SK-N-DZ (cell line): ENCODE measurements at regions not wholly inside any gene's neighbourhood (a gene's known extent, or its start where the extent isn't known, plus 50 kb on each side); places are given as distances from the start of the nearest gene placed in this dataset.
"Not testable (repeated sequence)": the region's sequence is repeated elsewhere in the genome, so short reads cannot be mapped to it uniquely, and the experiment has no call there.

Source experiments
- DNase-seq: peaks from one replicate; pipeline ENCODE4 v3.0.0-alpha.2; 2015; ENCODE audit warnings: low spot score

DNA sequence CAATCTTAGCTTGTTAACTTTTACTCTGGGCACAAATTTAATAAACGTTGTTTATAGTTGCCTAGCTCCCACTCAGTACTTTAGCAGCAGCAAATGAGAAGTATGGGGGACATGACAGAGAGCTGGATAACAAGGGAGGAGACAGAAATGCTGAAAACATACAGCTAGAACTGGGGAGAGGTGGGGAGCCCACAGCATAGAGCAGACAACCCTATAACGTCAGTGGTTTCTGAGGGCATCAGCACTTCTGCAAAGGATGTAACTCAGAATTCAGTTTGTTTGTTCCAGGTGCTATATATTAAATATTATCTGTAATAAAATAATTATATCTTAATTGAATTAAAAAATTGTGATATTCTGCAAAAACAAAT, 1098.7 kb upstream of the FANCL start:
- DNase-seq = no peak

GRCh38 chr2:59339121-59339836, 1098.2 kb upstream of the FANCL start:
- no peak for DNase-seq

DNA sequence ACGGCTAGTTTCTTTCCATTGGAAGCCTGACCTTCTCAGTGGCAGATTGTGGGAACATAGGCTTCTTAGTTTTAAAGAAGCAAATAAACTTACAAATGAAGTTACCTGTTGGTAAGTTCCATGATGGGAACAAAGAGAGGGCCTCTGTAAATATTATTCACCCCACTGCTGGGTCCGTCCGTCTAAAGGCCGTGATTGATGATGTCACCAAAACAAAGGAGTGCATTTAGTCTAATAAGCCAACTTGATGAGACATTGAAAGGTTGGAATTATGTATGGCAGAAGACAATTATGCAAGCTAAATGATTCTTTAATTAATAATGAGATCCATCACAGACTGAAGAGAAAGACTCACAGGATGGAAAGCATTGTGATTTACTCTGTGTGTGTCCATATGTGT, 1091.9 kb upstream of the FANCL start:
- no peak for DNase-seq

GRCh38 chr2:59326581-59327365, 1085.6 kb upstream of the FANCL start:
- DNase-seq = not testable (repeated sequence)

- DNase-seq = no peak
Observed at GRCh38 chr2:59322870-59323269, 1081.7 kb upstream of the FANCL start.

DNA sequence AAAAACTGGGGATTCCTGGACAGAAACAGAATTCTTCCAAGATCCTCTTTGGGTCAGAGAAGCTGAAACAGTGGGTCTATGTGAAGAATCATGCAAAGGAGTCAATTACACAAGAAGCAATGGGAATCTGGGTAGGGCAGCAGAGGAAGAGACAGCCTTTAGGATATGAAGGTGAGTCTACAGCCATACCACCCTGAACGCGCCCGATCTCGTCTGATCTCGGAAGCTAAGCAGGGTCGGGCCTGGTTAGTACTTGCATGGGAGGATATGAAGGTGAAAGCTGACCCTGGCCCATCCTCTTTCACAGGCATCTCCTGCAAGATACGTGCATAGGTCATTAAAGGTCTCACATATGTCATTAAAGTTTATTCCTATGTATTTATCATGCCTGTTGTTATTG, 1080.9 kb upstream of the FANCL start:
- DNase-seq = no peak

DNA sequence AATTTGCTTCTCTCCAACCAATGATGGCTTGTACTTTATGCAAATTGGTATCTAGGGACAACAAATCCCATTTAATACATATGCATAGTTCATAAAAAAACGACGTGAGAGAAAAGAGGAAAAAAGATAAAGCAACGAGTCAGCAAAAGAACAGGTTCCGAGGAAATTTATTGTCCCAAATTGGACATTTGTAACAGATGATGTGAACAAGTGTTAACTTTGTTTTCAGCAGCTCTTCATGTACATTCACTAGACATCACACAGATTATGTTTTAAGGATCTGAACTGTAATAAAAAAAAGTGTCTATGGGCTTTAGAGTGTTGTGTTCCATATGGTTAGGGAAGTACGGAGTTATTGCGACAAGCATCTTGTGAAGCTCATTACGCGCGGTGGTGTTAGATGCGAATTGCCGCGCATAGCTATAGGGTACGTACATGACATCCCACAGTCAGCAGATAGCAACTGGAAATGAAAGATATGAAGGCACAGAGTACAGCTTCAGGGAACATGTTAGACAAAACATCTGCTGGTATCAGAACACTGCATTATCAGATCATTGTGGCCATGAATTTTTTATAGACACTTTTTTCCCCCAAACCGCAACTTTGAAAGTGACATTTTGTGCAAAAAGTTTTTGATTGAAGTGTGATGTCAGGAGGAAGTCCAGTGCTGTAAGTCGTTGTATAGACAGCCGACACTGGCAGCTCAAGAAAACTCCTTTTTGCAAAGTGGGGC, 1073.1 kb upstream of the FANCL start:
- DNase-seq = no peak

- DNase-seq = no peak
Observed at GRCh38 chr2:59312967-59313940, 1072.1 kb upstream of the FANCL start.

GRCh38 chr2:59312029-59312428, 1070.9 kb upstream of the FANCL start:
- no peak for DNase-seq

GRCh38 chr2:59308108-59308507, 1067.0 kb upstream of the FANCL start:
- DNase-seq = no peak

DNA sequence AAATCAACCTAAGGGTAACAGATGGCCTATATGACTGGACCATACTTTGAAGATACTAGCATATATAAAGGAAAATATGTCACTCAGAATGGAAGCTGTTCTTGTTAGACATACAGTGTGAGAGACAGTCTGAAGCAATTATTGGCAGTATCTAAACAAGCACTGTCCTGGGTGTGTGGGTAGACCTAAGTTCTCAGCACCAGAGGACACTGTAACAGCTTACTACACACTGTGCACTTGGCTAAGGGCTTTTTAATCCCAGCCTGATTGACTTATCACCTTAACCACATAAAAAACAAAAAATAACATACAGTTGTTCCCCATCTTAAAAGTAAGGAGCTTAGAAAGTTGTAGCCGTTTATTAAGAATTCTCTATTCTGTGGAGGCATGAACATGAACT, 1066.1 kb upstream of the FANCL start:
- no peak for DNase-seq

- DNase-seq = no peak
Observed at GRCh38 chr2:59303272-59303671, 1062.1 kb upstream of the FANCL start.

DNA sequence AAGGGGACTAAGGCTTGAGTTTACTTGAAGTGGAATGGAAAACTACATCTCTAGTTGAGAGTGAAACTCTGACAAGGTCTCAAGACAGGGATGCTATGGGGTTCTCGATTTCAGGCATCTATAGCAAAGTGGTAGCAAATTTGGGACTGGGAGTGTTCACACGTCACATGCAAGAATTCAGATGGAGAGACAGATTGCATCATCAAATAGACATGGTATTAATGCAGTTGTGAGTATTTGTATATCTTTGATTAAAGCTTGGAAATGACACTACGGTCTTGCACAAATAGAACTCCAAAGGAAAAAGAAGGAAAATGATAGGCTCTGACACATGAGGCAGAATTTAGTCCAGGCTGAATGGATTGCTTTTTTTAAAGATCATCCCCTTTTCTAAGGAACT, 1061.6 kb upstream of the FANCL start:
- DNase-seq = no peak

- peak; percentile 67 for DNase-seq
Observed at GRCh38 chr2:59301466-59302402, 1060.6 kb upstream of the FANCL start.

- no peak for DNase-seq
Observed at GRCh38 chr2:59297816-59298215, 1056.7 kb upstream of the FANCL start.

GRCh38 chr2:59296279-59296678, 1055.2 kb upstream of the FANCL start:
- no peak for DNase-seq

DNA sequence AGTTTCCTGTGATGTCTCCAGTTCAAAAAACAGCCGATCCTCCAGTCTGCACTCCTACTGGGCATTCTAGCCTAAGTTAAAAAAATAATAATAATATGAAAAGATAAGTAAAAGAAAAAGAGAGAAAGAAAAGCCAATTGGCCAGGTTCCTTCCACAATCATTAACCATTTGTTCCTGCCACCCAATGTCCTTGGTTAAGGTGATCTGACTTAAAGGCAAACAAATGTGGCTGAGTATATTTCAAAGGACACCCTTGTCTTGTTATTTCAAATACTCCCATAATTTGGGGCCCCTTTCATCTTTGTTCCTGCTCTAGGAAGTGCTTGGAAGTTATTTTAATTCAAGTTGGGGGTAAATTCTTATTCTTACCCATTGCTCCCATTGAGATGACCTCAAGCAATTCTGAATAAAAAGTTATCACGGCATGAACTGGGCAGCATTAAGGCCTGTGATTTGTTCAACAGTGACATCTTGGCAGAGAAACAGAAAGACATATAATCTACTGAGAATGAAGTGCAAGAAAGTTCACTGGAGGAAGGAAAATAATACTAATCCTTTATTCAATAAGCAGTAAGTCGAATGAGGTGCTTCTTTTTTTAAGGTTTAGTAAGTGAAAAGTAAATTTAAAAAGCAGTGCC, 1054.5 kb upstream of the FANCL start:
- no peak for DNase-seq

GRCh38 chr2:59288771-59289170, 1047.6 kb upstream of the FANCL start:
- no peak for DNase-seq

DNA sequence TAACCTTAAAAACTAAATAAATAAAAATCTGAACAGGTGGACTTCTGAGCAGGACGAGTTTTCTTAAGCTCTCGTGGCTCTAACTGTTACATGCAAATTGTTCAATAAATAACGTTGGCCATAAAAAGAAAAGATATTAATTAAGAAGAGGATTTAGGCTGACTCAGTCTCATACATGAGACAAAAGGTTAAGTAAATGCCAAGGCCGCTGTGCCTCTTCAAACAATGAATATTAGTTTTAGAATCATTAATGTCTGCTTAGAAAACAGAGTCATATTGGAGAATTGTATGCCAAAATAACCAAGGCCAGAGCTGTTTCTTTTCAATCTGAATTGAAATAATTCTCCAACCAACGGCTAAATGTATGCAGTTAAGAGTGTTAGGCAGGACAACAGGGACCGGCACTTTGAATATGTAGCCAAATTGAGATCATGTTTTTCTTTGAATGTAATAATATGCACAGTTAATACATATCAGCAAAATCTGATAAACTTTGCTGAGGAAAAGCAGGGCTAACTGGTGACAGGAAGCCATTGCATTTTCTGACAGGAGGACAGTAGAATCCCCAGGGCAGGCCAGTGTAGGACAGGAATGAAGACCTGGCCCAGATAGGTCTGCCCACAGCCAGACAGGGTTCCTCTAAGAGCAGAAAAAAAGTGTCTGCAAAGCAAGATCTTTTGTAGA, 1041.4 kb upstream of the FANCL start:
- DNase-seq = peak; percentile 12
